HG03135 (cell line): ENCODE measurements at regions not wholly inside any gene's neighbourhood (a gene's known extent, or its start where the extent isn't known, plus 50 kb on each side); places are given as distances from the start of the nearest gene placed in this dataset.

Experiments
- ATAC-seq: cut with Tn5 transposase; IDR thresholded peaks from one replicate; pipeline ENCODE4 v1.9.1; 2021; ENCODE audit warnings: mild to moderate bottlenecking, moderate library complexity; ENCODE audit not compliant: unreplicated experiment

- no peak for ATAC-seq
Measured at GRCh38 chr1:239322369-239322768, 64.0 kb upstream of the CHRM3 start.

- no peak for ATAC-seq
Measured at GRCh38 chr1:239321877-239322276, 64.5 kb upstream of the CHRM3 start.

GRCh38 chr1:239317948-239318347 lies 68.4 kb upstream of the CHRM3 start:
- no peak for ATAC-seq

- ATAC-seq, result no peak
Measured at GRCh38 chr1:239315631-239316217, 70.6 kb upstream of the CHRM3 start.

GRCh38 chr1:239311331-239311730 lies 75.0 kb upstream of the CHRM3 start:
- ATAC-seq, result no peak

GRCh38 chr1:239308701-239309333 lies 77.6 kb upstream of the CHRM3 start:
- ATAC-seq, result no peak

- ATAC-seq, result no peak
Measured at GRCh38 chr1:239307886-239308285, 78.5 kb upstream of the CHRM3 start.

- no peak for ATAC-seq
Measured at GRCh38 chr1:239306426-239306825, 79.9 kb upstream of the CHRM3 start.

GRCh38 chr1:239303289-239303688 lies 83.1 kb upstream of the CHRM3 start:
- ATAC-seq, result no peak

- ATAC-seq, result no peak
Measured at GRCh38 chr1:239302696-239303095, 83.7 kb upstream of the CHRM3 start.

GRCh38 chr1:239301251-239301650 lies 85.1 kb upstream of the CHRM3 start:
- no peak for ATAC-seq

- no peak for ATAC-seq
Measured at GRCh38 chr1:239297910-239298309, 88.5 kb upstream of the CHRM3 start.

- no peak for ATAC-seq
Measured at GRCh38 chr1:239293350-239294110, 92.8 kb upstream of the CHRM3 start.

- ATAC-seq, result no peak
Measured at GRCh38 chr1:239288820-239289554, 97.4 kb upstream of the CHRM3 start.

- ATAC-seq, result no peak
Measured at GRCh38 chr1:239287296-239287695, 99.1 kb upstream of the CHRM3 start.

GRCh38 chr1:239283216-239283615 lies 103.2 kb upstream of the CHRM3 start:
- no peak for ATAC-seq

- ATAC-seq, result no peak
Measured at GRCh38 chr1:239282411-239282810, 104.0 kb upstream of the CHRM3 start.

- ATAC-seq, result no peak
Measured at GRCh38 chr1:239276051-239276450, 110.3 kb upstream of the CHRM3 start.

GRCh38 chr1:239274242-239274830 lies 112.0 kb upstream of the CHRM3 start:
- ATAC-seq, result no peak

- no peak for ATAC-seq
Measured at GRCh38 chr1:239270509-239270908, 115.9 kb upstream of the CHRM3 start.

GRCh38 chr1:239269706-239270105 lies 116.7 kb upstream of the CHRM3 start:
- no peak for ATAC-seq
